GM18907 (cell line): ENCODE measurements at regions not wholly inside any gene's neighbourhood (a gene's known extent, or its start where the extent isn't known, plus 50 kb on each side); places are given as distances from the start of the nearest gene placed in this dataset.
"Not testable (repeated sequence)": the region's sequence is repeated elsewhere in the genome, so short reads cannot be mapped to it uniquely, and the experiment has no call there.

Experiments
- ATAC-seq: cut with Tn5 transposase; IDR thresholded peaks from one replicate; pipeline ENCODE4 v1.9.1; 2021; ENCODE audit warnings: mild to moderate bottlenecking, moderate library complexity; ENCODE audit not compliant: unreplicated experiment

DNA sequence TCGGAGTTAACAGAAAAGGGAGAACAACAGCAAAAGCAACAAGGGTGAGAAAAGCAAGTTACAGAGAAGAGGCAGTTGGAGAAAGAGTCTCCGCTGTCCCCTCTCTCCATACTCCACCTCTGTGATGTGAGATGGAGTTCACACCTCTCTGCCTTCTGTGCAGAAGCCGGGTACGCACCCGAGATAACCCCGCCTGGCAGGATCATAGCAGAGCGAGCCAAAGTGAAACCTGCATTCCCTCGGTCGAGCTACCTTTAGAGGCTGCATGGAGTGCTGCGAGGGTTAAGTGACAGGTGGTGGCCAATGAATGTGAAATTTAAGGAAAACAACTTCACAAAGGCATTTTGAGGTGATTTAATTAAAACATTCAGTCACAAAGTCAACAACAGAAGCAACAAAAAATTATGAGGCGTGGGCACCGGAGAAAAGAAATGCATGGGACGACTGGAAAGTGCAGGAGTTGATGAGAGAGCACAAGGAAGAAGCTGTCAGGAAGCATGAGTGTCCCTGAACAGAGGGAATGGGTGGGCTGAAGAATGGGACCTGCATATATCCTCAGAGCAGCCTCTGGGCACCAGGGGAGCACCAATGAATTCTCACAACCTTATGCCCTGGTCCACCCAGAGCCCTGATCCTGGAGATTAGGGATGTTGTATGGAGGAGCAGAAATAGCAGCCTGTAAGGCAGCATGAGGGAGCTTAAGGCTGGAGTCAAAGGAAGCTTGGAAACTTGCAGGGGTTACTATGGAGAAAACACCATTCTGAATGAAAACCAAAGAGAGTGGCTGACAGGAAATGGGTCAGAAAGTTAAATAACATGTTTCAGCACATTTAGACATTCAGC lies 208.3 kb downstream of the EMP1 start:
- no peak for ATAC-seq

GRCh38 chr12:13404111-13404628 lies 207.6 kb downstream of the EMP1 start:
- no peak for ATAC-seq

- ATAC-seq, result not testable (repeated sequence)
These were observed 194.8 kb downstream of the EMP1 start for GRCh38 chr12:13391375-13391774.

DNA sequence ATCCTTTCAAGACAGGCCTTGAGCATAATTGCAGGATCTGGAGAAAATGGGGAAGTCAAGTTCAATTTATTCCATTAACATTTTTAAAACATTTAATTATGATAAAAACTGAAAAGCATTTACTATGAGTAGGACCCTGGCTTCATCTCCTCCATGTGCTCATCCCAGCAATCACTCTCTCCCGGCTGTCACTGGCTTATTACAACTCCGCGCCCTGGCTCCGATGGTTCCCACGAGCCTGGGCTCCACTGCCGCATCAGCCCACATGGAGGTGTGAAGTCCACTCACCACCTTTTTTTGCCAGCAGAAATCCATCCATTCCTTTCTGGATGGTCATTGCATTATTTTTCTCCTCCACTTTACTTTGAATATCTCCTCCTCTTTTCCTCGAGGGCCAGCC lies 194.4 kb downstream of the EMP1 start:
- no peak for ATAC-seq

- ATAC-seq, result no peak
These were observed 193.9 kb downstream of the EMP1 start for GRCh38 chr12:13390381-13390861.

DNA sequence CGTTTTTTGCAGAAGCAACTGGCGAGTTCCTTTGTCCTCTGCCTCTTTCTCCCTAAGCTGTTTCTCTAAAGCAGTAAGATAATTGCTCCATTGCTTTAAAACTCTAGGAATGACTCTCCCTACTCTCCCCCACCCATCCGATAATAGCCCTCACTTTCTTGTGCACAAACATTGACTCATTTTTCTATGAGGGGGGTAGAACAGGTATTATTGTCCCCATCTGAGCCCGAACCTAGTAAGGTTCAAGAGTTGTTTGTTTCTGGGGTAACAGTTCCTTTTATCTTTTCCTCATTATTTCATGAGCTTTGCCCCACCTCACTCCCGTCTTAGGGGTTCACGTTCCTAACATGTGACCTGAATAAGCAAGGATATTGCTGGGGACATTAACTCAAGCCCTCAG lies 190.6 kb downstream of the EMP1 start:
- no peak for ATAC-seq

DNA sequence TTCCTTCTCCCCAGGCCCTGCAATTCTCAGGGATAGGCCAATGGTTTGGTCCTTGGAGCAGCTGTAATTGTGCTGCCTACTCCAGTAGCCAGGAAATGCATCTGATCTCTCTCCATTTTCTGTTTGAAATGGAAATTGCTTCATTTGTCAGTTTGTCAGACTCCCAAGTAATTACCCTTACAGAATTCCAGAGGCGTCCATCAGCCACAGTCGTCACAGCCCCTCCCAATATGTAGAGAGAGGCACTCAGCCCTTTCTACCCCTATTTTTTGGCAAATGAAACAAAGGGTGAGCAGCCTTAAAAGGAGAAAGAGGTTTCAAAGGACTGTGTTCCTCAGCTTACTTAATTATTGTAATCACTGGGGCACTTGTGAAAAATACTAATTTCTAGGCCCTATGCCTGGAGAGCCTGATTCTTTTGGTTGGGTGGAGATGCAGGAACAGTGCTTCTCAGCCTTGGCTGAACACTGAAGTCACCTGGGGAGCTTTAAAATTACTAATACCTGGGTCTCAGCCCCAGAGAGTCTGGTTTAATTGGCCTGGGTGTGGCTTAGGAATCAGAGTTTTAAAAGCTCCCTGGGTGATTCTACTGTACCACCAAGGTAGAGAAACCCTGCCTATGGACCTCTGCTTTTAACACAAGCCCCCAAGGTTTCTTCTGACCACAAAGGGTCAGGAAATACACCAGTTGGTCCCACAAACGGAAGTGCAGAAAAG lies 190.0 kb downstream of the EMP1 start:
- no peak for ATAC-seq

- no peak for ATAC-seq
These were observed 186.9 kb downstream of the EMP1 start for GRCh38 chr12:13383379-13383778.

GRCh38 chr12:13380297-13380696 lies 183.8 kb downstream of the EMP1 start:
- ATAC-seq, result no peak

DNA sequence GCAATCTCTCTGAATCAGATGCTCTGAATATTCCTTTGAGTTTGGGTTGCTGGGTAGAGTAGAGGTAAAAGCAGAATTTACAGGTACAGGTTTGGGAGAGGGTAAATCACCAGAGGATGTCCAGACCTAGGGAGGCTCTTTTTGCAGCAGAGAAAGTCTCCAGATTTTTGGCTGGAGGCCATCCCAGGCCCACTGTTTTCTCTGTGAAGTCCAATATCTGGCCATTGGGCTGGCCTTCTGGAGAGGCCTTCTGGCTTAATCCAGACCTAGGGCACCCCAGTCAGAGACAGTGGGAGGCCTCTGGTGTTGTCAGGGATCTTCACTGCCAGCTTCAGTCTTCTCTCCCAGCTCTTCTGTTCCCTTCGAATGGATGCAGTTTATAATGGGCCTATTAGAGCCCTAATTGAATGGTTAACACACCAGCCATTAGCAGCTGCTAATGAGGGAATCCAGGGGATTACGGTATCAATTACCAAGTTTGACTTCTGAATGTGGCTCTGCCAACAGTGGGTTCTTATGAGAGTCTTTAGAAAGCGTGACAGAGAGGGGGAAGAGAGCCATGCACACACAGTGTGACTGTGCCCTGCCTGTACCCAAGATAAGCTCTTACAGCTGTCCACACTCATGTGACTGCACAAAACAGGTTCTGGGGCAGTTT lies 183.1 kb downstream of the EMP1 start:
- ATAC-seq, result no peak

- no peak for ATAC-seq
These were observed 181.2 kb downstream of the EMP1 start for GRCh38 chr12:13377698-13378097.

DNA sequence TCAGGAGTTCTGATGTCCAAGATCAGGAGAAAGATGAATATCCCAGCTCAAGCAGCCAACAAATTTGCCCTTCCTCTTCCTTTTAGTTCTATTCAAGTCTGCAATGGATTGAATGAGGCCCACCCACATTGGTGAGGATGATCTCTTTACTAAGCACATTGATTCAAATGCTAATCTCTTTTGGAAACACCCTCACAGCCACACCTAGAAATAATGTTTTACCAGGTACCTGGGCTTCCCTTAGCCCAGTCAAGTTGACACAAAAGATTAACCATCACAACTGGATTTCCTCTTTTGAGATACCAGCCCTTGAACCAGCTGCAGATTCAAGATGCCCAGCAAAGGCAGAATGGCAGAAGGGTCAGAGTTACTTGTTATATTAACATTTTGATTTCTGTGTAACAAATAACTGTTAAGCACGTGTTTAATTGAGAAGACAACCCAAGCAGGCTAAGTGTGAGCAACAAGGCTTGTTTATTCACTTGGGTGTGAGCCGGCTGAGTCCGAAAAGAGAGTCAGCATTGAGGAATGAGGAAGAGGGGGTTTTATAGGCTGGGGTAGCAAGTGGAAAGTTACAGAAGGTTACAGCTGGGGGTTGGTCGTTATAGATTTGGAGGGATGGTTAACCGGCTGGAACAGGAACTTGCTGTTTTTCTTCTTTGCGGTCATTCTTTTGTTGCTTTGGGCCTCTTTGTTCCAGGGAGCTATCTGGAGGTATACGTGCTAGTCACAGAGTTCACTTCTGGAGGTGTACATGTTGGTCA lies 180.3 kb downstream of the EMP1 start:
- ATAC-seq, result no peak

GRCh38 chr12:13375583-13376345 lies 179.2 kb downstream of the EMP1 start:
- no peak for ATAC-seq

DNA sequence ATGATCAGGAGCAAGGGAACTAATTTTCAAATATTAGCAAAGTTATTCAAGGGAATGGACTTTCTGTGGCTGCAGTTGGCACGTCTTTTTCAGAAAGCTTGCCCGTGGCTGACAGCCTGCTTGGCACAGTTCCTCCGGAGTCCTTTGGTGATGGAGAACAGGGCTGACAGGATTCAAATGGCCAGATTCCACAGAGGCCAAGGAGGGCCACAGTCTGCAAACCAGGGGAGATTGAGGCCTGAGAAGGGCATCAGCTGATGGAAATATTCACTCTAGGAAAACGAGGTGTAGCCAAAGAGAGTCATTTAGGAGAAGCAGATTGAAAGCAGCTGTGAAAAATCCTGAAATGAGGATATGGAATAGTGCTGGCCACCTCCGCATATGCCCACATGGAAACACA lies 178.3 kb downstream of the EMP1 start:
- ATAC-seq, result no peak

DNA sequence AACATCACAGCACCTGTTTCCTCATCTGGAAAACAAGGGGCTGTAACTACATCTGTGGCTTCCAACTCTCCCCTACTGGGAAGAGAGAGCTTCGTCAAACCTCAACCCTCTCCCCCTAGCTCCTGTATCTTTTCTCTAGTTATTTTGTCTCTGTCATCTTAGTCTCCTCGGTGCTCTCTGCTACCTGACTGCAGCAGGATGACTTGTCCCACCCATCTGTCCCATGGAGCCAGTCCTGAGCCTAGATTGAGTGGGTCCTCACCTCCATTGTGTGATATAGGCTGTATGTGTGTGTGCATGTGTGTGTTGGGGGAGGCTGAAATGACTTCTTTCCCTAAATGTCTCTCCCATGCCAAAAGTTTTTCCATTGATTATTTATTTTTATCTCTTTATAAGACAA lies 177.3 kb downstream of the EMP1 start:
- ATAC-seq, result no peak

DNA sequence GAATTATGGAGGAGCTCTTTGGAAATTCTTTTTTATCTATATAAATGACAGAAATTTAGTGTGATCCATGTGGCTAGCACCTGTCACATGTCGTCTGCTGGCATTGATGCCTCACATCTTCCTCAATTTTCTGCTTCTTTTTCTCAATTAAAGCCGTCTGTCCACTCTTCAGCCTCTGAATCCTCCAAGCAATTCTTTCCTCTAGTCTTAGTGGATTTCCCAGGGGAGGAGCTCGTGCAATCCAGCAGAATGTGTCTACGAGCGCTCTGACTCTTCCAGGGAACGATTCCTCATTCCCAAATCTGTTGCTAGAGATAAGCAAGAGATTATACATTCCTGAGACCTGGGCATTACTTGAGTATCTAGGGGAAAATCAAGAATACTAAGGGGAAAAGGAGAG lies 176.6 kb downstream of the EMP1 start:
- no peak for ATAC-seq

- no peak for ATAC-seq
These were observed 175.9 kb downstream of the EMP1 start for GRCh38 chr12:13372386-13372785.

GRCh38 chr12:13371797-13372196 lies 175.3 kb downstream of the EMP1 start:
- no peak for ATAC-seq

DNA sequence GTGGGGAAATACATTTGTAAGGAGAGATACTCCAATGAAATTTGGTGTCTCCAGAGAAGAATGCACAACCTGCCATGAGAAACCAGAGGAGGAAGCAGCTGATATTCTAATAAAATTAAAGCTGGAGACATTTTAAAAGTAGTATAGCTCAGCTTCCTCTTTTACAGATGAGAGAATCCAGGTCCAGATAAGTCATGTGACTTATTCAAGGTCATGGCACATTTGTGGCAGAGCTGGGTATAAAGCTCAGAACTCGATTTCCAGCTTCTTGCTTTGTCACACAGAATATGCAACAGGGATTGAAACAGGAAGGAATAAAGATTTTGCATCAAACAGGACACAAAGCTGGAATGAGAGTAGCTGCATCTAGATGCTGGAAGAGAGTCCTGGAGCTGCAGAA lies 174.8 kb downstream of the EMP1 start:
- no peak for ATAC-seq

DNA sequence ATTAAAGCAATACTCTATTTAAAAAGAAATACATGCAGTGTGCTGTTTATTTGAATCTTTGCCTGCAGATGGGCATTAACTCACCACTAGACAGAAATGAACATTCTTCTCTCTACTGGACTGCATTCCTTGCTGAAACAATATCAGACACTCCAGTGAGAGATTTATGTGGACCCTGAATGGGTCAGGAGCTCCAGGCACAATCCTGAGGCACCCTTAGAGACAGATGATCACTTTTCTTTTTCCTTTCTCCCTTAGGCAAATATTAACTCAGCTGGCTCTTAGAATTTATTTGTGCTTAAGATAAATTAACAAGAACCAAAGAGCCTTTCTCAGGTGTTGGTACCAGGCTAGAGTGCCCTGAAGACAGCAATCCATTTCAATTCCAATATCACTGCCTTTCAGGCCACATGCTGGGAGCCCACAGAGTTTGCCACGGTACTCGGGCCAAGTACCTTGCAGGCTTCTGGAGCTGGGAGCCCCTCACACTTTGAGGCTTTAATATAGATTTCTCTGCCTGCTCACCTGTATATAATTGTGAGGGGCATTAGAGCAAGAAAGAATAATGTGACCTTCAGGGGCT lies 173.0 kb downstream of the EMP1 start:
- no peak for ATAC-seq
